ENCODE measurements at regions not wholly inside any gene's neighbourhood (a gene's known extent, or its start where the extent isn't known, plus 50 kb on each side); places are given as distances from the start of the nearest gene placed in this dataset.
"Not testable (repeated sequence)": the region's sequence is repeated elsewhere in the genome, so short reads cannot be mapped to it uniquely, and the experiment has no call there.

DNA sequence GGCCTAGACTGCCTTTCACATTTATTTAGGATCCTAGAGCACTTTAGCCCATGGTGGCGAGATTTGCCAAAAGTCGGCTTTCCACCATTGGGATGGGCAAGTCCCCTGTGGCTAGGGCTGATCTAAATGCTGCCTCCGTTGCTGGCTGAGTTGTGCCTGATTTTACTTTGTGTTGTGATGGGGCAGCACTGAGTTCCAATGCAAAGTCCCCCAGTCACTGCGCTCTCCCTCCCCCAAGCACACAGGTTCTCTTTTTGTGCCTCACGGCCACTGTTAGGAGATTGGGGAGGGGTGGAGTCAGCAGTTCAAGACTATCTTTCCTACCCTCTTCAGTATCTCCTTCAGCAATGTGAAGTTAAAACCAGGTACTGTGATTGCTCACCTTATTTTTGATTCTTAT, 66.7 kb upstream of the COX20 start:
- Histone ChIP-seq H4K8ac (replicated peaks; ENCODE audit: insufficient read length, low read depth, low read length) (no peak overlapping the region), H2BK120ac (ENCODE audit: low read depth, low read length, poor library complexity, severe bottlenecking) (no peak overlapping the region), H2AK5ac (ENCODE audit: insufficient read length, low read length) (no peak overlapping the region), H3K4me1 (ENCODE audit: insufficient read depth, low read length) (no peaks in the 10 kb centered on the region), H4K5ac (ENCODE audit: insufficient read length, low read depth, low read length) (no peak overlapping the region), H2BK5ac (ENCODE audit: insufficient read length, low read length) (no peak overlapping the region), H4K20me1 (ENCODE audit: control insufficient read depth, insufficient read depth, insufficient read length) (no peaks in the 10 kb centered on the region), H3K79me2 (ENCODE audit: insufficient read depth, low read length) (no peaks in the 10 kb centered on the region), H3K23me2 (ENCODE audit: insufficient read length, low read depth, low read length, poor library complexity, severe bottlenecking) (no peaks in the 10 kb centered on the region), H3K27ac (ENCODE audit: insufficient read length, low read depth, low read length) (no peak overlapping the region), H3K14ac (ENCODE audit: insufficient read depth, low read length) (no peak overlapping the region), H3K79me1 (ENCODE audit: insufficient read depth, low read depth, low read length, poor library complexity, severe bottlenecking) (no peaks in the 10 kb centered on the region), H3K4ac (ENCODE audit: low read depth, low read length) (no peak overlapping the region), H3K9ac (ENCODE audit: extremely low read depth, insufficient read length, low read length) (no peak overlapping the region), H3K18ac (ENCODE audit: insufficient read length, low read depth, low read length) (no peak overlapping the region), H3K9me3 (ENCODE audit: control insufficient read depth, low read depth, low read length) (no peaks in the 10 kb centered on the region), H2AFZ (ENCODE audit: low read length) (no peak overlapping the region), H2BK20ac (ENCODE audit: low read depth, low read length, poor library complexity, severe bottlenecking) (no peak overlapping the region), H3K56ac (ENCODE audit: insufficient read length, low read depth, low read length) (no peak overlapping the region), H2BK12ac (ENCODE audit: insufficient read length, low read depth, low read length) (no peak overlapping the region), H3K23ac (ENCODE audit: insufficient read length, low read depth, low read length) (no peak overlapping the region), H2BK15ac (ENCODE audit: low read depth, low read length) (no peak overlapping the region), H3K4me2 (ENCODE audit: insufficient read depth, insufficient read length, low read length) (no peak overlapping the region), H4K91ac (ENCODE audit: insufficient read length, low read depth, low read length) (no peak overlapping the region), H3T11ph (ENCODE audit: low read length) (no peak overlapping the region), H3K27me3 (ENCODE audit: insufficient read depth, low read length) (no peaks in the 10 kb centered on the region)
- Mint-ChIP-seq H3K27ac (no peak overlapping the region; a peak in 1 of 7 replicates), H3K4me1 (peaks cover 5 to 15% of the 10 kb centered on the region in 2 experiments; a peak in 3 of 4 replicates), H3K4me3 (0 out of 5 replicates have a peak overlapping the region, but pooled peaks of 1 of the 2 experiments have one; percentile 34), H3K36me3 (ENCODE audit: insufficient read depth in 1 of 3, low read depth in 3 of 3) (no peaks in the 10 kb centered on the region), H3K9me3 (no peaks in the 10 kb centered on the region; a peak in 2 of 5 replicates), H3K27me3 (ENCODE audit: low read depth) (no peaks in the 10 kb centered on the region; the same call in 1 of the 2 replicates)
- TF ChIP-seq CTCF (conservative IDR thresholded peaks at IDR 0.05) = no peak
- no peak for DNase-seq
- no CpG with 5 or more reads among the region's 5 CpGs for WGBS (ENCODE audit: extremely low coverage, insufficient read length, low lambda C conversion rate)

DNA sequence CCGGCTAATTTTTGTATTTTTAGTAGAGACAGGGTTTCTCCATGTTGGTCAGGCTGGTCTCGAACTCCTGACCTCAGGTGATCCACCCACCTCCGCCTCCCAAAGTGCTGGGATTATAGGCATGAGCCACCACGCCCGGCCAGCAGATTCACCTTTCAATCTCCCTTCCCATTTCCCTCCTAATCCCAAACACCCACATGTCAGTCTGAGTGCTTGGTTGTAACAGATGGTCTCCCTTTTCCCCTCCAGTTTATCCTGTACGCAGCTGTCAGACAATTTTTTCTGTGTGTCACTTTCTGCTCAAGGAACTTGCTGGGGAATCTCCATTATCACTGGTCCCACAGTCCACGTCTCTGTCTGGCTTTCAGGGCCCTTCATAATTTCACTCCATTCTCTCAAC, 64.9 kb upstream of the COX20 start:
- not testable (repeated sequence) for H2BK120ac ChIP-seq (ENCODE audit: low read depth, low read length, poor library complexity, severe bottlenecking); H3K9me3 Mint-ChIP-seq; DNase-seq; H3K27me3 ChIP-seq (ENCODE audit: insufficient read depth, low read length); H3K27ac Mint-ChIP-seq; H3K23me2 ChIP-seq (ENCODE audit: insufficient read length, low read depth, low read length, poor library complexity, severe bottlenecking); H2AFZ ChIP-seq (ENCODE audit: low read length); H3T11ph ChIP-seq (ENCODE audit: low read length); H4K5ac ChIP-seq (ENCODE audit: insufficient read length, low read depth, low read length); H2AK5ac ChIP-seq (ENCODE audit: insufficient read length, low read length); H3K79me2 ChIP-seq (ENCODE audit: insufficient read depth, low read length); H2BK5ac ChIP-seq (ENCODE audit: insufficient read length, low read length); H2BK15ac ChIP-seq (ENCODE audit: low read depth, low read length); H3K4me2 ChIP-seq (ENCODE audit: insufficient read depth, insufficient read length, low read length); H3K4ac ChIP-seq (ENCODE audit: low read depth, low read length); H3K9me3 ChIP-seq (ENCODE audit: control insufficient read depth, low read depth, low read length); H4K8ac ChIP-seq (replicated peaks; ENCODE audit: insufficient read length, low read depth, low read length); H2BK20ac ChIP-seq (ENCODE audit: low read depth, low read length, poor library complexity, severe bottlenecking); H4K91ac ChIP-seq (ENCODE audit: insufficient read length, low read depth, low read length); H3K4me3 Mint-ChIP-seq; H3K79me1 ChIP-seq (ENCODE audit: insufficient read depth, low read depth, low read length, poor library complexity, severe bottlenecking); H3K4me1 ChIP-seq (ENCODE audit: insufficient read depth, low read length); H4K20me1 ChIP-seq (ENCODE audit: control insufficient read depth, insufficient read depth, insufficient read length); H3K14ac ChIP-seq (ENCODE audit: insufficient read depth, low read length); H3K9ac ChIP-seq (ENCODE audit: extremely low read depth, insufficient read length, low read length); H3K56ac ChIP-seq (ENCODE audit: insufficient read length, low read depth, low read length); H3K27me3 Mint-ChIP-seq (ENCODE audit: low read depth); H2BK12ac ChIP-seq (ENCODE audit: insufficient read length, low read depth, low read length); H3K18ac ChIP-seq (ENCODE audit: insufficient read length, low read depth, low read length); H3K23ac ChIP-seq (ENCODE audit: insufficient read length, low read depth, low read length); H3K27ac ChIP-seq (ENCODE audit: insufficient read length, low read depth, low read length)
- no CpG with 5 or more reads among the region's 7 CpGs for WGBS (ENCODE audit: extremely low coverage, insufficient read length, low lambda C conversion rate)
- Mint-ChIP-seq H3K36me3 (ENCODE audit: insufficient read depth in 1 of 3, low read depth in 3 of 3) (peaks cover 0 to 11% (median 5%) of the 10 kb centered on the region in 3 experiments; a peak in 4 of 7 replicates), H3K4me1 (peaks cover 5 to 15% of the 10 kb centered on the region in 2 experiments; a peak in 3 of 4 replicates)
